HFF-Myc (cell line): ENCODE measurements at regions not wholly inside any gene's neighbourhood (a gene's known extent, or its start where the extent isn't known, plus 50 kb on each side); places are given as distances from the start of the nearest gene placed in this dataset.

Source experiments
- DNase-seq: peaks from one replicate; pipeline ENCODE4 v3.0.0-alpha.2; 2011; ENCODE audit warnings: low read depth; ENCODE audit errors: extremely low read depth
- H3K4me3 ChIP-seq: replicated peaks from 2 replicates; pipeline ENCODE4 v1.5.1; 2011; ENCODE audit warnings: low read depth, mild to moderate bottlenecking, control low read depth, low read length
- TF ChIP-seq, protein P1 (sequence below): IDR thresholded peaks from 2 replicates; pipeline ENCODE4 v1.5.1; 2012; ENCODE audit warnings: mild to moderate bottlenecking, low read depth, low read length, control low read depth; ENCODE audit errors: missing control alignments

DNA sequence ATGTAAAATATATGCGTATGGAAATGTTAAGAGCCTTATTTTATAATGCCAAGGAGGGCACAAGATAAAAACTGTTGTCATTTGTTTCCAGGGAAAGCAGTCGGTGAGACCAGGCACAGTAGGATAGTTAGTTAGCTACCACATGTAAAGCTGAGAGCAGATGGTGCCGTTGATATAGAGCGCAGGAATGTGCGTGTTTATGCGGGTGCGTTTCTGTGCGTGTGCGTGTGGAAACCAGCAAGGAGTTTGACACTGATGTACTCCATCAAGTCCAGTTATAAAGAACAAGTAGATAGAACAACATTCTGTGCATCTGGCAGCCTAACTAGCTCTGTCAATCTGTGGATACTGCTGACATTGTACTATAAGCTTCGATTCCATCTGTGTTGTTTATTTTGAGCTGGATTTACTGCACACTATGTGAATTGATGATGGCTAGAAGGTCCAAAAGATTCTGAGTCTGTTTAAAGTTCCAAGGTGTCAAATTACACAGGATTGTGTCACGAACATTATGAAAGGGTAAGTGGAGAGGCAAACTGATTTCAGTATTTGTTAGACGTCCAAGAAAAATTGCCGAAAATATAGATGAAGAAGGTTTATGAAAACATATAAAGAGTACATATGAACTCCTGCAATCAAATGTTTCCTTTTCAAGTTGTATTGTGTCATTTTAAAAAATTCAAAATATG lies 494.9 kb upstream of the MEF2C start:
- DNase-seq, result no peak
- H3K4me3 ChIP-seq, result no peak overlapping the region
- TF ChIP-seq, protein P1, sequence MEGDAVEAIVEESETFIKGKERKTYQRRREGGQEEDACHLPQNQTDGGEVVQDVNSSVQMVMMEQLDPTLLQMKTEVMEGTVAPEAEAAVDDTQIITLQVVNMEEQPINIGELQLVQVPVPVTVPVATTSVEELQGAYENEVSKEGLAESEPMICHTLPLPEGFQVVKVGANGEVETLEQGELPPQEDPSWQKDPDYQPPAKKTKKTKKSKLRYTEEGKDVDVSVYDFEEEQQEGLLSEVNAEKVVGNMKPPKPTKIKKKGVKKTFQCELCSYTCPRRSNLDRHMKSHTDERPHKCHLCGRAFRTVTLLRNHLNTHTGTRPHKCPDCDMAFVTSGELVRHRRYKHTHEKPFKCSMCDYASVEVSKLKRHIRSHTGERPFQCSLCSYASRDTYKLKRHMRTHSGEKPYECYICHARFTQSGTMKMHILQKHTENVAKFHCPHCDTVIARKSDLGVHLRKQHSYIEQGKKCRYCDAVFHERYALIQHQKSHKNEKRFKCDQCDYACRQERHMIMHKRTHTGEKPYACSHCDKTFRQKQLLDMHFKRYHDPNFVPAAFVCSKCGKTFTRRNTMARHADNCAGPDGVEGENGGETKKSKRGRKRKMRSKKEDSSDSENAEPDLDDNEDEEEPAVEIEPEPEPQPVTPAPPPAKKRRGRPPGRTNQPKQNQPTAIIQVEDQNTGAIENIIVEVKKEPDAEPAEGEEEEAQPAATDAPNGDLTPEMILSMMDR, result no peak

DNA sequence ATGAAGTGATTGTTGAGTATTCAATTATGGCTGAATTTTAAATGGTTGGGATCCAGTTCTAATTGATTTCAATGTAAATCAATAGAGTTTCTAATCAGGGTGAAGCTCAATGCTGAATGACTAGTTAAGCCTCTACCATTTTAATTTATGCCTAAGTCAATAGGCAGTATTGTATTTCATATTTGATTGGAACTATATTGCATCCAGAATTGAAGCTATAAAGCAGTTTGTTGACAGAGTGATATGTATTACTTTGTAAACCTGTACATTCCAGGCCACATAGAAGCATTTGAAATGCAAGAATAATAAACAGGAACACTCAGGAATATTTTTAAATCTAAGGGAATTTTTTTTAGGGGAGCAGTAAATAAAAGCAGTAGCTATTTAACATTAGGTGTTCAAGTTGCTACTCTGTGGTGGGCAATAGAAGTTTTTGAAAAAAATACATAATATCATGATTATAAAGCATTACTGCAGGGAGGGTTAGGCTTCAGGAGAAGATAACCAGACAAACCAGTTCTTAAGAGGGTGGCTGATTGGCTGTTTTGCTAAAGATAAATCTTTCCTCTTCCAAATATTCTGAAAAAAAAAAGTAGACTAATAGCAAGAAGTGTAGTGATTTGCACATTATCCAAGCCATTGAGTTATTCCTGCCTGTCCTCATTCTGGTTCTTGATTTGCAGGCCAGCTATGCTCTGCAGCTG lies 492.0 kb upstream of the MEF2C start:
- DNase-seq, result no peak
- TF ChIP-seq, protein P1, result no peak

GRCh38 chr5:89374144-89374784 lies 491.3 kb upstream of the MEF2C start:
- TF ChIP-seq, protein P1, result no peak
- DNase-seq, result no peak
- no peak overlapping the region for H3K4me3 ChIP-seq

More for the DNA sequence above, 492.0 kb upstream of the MEF2C start:
- no peak overlapping the region for H3K4me3 ChIP-seq

- TF ChIP-seq, protein P1, result no peak
- no peak overlapping the region for H3K4me3 ChIP-seq
- DNase-seq, result no peak
These were observed 489.2 kb upstream of the MEF2C start for GRCh38 chr5:89372176-89372575.

DNA sequence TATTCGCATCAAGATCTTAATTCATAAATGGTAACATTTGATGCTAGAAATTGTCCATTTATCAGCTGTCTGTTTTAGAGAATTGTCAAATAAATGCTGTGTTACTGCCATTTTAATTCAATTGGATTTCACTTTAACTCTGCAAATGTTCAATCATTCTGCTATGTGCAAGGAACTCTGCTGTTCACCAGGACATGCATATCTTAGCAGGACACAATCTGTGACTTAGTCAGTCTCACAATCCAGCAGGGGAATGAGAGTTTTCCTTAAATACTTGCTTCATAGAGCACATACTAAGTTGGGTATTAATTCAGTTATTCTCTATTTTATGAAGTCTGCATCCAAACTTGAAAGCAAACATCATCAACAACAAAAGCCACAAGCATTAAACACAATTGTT lies 488.7 kb upstream of the MEF2C start:
- DNase-seq, result no peak
- TF ChIP-seq, protein P1, result no peak
- H3K4me3 ChIP-seq, result no peak overlapping the region

DNA sequence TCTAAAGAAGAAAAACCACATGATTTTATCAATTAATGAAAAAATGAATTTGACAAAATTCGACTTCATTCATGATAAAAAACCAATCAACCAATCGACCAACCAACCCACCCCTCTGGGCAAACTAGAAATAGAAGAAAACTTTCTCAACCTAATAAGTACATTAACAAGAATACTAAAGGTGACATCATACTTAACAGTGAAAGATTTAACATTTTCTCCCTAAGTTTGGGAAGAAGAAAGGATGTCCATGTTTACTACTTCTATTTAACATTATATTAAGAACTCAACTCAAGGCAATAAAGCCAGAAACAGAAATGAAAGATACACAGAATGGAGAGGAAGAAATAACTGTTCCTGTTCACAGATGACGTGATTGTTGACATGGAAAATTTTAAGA lies 476.1 kb upstream of the MEF2C start:
- no peak for DNase-seq
- TF ChIP-seq, protein P1, result no peak
- no peak overlapping the region for H3K4me3 ChIP-seq
